ENCODE measurements at regions not wholly inside any gene's neighbourhood (a gene's known extent, or its start where the extent isn't known, plus 50 kb on each side); places are given as distances from the start of the nearest gene placed in this dataset.

GRCh38 chr2:129777146-129777545 is 202.3 kb upstream of the RAB6C start:
- TF ChIP-seq, protein P1, sequence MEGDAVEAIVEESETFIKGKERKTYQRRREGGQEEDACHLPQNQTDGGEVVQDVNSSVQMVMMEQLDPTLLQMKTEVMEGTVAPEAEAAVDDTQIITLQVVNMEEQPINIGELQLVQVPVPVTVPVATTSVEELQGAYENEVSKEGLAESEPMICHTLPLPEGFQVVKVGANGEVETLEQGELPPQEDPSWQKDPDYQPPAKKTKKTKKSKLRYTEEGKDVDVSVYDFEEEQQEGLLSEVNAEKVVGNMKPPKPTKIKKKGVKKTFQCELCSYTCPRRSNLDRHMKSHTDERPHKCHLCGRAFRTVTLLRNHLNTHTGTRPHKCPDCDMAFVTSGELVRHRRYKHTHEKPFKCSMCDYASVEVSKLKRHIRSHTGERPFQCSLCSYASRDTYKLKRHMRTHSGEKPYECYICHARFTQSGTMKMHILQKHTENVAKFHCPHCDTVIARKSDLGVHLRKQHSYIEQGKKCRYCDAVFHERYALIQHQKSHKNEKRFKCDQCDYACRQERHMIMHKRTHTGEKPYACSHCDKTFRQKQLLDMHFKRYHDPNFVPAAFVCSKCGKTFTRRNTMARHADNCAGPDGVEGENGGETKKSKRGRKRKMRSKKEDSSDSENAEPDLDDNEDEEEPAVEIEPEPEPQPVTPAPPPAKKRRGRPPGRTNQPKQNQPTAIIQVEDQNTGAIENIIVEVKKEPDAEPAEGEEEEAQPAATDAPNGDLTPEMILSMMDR (IDR thresholded peaks at IDR 0.05) = no peak
- TF ChIP-seq POLR2A (IDR thresholded peaks at IDR 0.05) = no peak

Measured in Peyer's patch (tissue), 4 donors.